ENCODE measurements at regions not wholly inside any gene's neighbourhood (a gene's known extent, or its start where the extent isn't known, plus 50 kb on each side); places are given as distances from the start of the nearest gene placed in this dataset.

DNA sequence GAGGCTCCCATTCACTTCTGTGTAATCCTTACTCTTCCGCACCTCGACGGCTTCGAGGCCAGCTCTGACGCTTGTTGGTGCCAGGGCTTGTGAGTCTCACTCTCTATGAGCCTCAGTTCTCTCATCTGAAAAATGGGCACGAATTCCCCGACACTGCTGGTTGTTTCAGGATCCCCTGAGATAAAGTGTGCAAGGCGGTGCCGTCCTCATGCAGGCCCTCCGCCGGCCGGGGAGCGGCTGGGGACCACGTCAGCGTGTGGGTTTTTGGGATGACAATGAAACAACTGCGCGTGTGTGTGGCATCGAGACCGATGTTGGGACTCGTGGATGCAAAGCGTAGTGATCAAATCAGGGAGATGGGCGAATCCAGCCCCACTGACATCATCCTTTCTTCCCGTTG is 75.6 kb downstream of the FOXL3 start:
- no peak overlapping the region for H2BK20ac ChIP-seq (ENCODE audit: low read depth, low read length, poor library complexity, severe bottlenecking)
- no peak overlapping the region for H3T11ph ChIP-seq (ENCODE audit: low read length)
- H2AK5ac ChIP-seq (ENCODE audit: insufficient read length, low read length), result no peak overlapping the region
- no peak overlapping the region for H3K4me2 ChIP-seq (ENCODE audit: insufficient read depth, insufficient read length, low read length)
- no peaks in the 10 kb centered on the region for H3K23me2 ChIP-seq (ENCODE audit: insufficient read length, low read depth, low read length, poor library complexity, severe bottlenecking)
- peaks cover 2% of the 10 kb centered on the region; the same call in 1 of the 2 replicates for H3K27me3 ChIP-seq (ENCODE audit: insufficient read depth, low read length)
- no peak overlapping the region for H4K8ac ChIP-seq (replicated peaks; ENCODE audit: insufficient read length, low read depth, low read length)
- H3K4me1 ChIP-seq (ENCODE audit: insufficient read depth, low read length), result no peaks in the 10 kb centered on the region
- no peak overlapping the region for H3K56ac ChIP-seq (ENCODE audit: insufficient read length, low read depth, low read length)
- H2BK5ac ChIP-seq (ENCODE audit: insufficient read length, low read length), result no peak overlapping the region
- H2BK15ac ChIP-seq (ENCODE audit: low read depth, low read length), result no peak overlapping the region
- H3K4ac ChIP-seq (ENCODE audit: low read depth, low read length), result no peak overlapping the region
- whole genome bisulfite sequencing (ENCODE audit: extremely low coverage, insufficient read length, low lambda C conversion rate), result no CpG with 5 or more reads among the region's 23 CpGs
- no peaks in the 10 kb centered on the region for H4K20me1 ChIP-seq (ENCODE audit: control insufficient read depth, insufficient read depth, insufficient read length)
- H3K9me3 ChIP-seq (ENCODE audit: control insufficient read depth, low read depth, low read length), result no peaks in the 10 kb centered on the region
- no peak overlapping the region for H2BK12ac ChIP-seq (ENCODE audit: insufficient read length, low read depth, low read length)
- H3K27ac ChIP-seq (ENCODE audit: insufficient read length, low read depth, low read length), result no peak overlapping the region
- H3K79me1 ChIP-seq (ENCODE audit: insufficient read depth, low read depth, low read length, poor library complexity, severe bottlenecking), result no peaks in the 10 kb centered on the region
- H4K5ac ChIP-seq (ENCODE audit: insufficient read length, low read depth, low read length), result no peak overlapping the region
- TF ChIP-seq CTCF (conservative IDR thresholded peaks at IDR 0.05), result no peak
- no peak overlapping the region for H3K23ac ChIP-seq (ENCODE audit: insufficient read length, low read depth, low read length)
- Mint-ChIP-seq H3K9me3 (no peaks in the 10 kb centered on the region; a peak in 1 of 5 replicates), H3K27ac (no peak overlapping the region), H3K4me1 (peaks cover 8 to 36% of the 10 kb centered on the region in 2 experiments), H3K4me3 (no peak overlapping the region), H3K27me3 (ENCODE audit: low read depth) (peaks cover 8% of the 10 kb centered on the region), H3K36me3 (ENCODE audit: insufficient read depth in 1 of 3, low read depth in 3 of 3) (no peaks in the 10 kb centered on the region; a peak in 1 of 7 replicates)
- H3K14ac ChIP-seq (ENCODE audit: insufficient read depth, low read length), result no peak overlapping the region
- no peak overlapping the region for H3K9ac ChIP-seq (ENCODE audit: extremely low read depth, insufficient read length, low read length)
- no peak overlapping the region for H2BK120ac ChIP-seq (ENCODE audit: low read depth, low read length, poor library complexity, severe bottlenecking)
- no peak for DNase-seq
- no peaks in the 10 kb centered on the region for H3K79me2 ChIP-seq (ENCODE audit: insufficient read depth, low read length)
- no peak overlapping the region for H2AFZ ChIP-seq (ENCODE audit: low read length)
- H3K18ac ChIP-seq (ENCODE audit: insufficient read length, low read depth, low read length), result no peak overlapping the region
- H4K91ac ChIP-seq (ENCODE audit: insufficient read length, low read depth, low read length), result no peak overlapping the region
